ENCODE measurements at regions not wholly inside any gene's neighbourhood (a gene's known extent, or its start where the extent isn't known, plus 50 kb on each side); places are given as distances from the start of the nearest gene placed in this dataset.

DNA sequence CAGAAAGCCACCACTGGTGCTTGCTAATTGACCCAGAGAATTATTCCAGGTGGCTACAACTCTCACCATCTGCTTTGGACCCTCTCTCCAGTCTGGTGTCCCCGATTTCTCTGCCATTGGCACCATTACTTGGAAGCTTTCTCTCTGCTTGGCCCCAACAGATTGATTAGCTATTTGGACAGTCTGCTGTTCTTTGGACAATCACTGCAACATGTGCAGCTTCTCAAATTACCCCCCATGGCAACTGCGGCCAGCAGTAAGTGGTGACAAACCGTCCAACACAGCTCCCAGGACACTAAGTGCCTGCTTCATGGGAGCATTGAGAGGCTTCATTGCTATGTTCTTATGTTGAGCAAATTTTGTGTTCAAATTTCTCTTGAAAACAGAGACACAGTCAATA, 309.8 kb downstream of the TAF11L14 start:
- DNase-seq (ENCODE audit: low read depth in 1 of 2, low spot score in 2 of 2) (no peak), FAIRE-seq (no peak)
- no peak overlapping the region for H3K4ac ChIP-seq (replicated peaks; ENCODE audit: insufficient read length, low read depth, low read length)
- H3K4me1 ChIP-seq (replicated peaks in 1 of 4; ENCODE audit: control insufficient read depth in 3 of 4, insufficient read depth in 4 of 4, low read length in 3 of 4) = no peaks in the 10 kb centered on the region
- H3K9ac ChIP-seq (replicated peaks in 1 of 4; ENCODE audit: extremely low read depth in 1 of 4, low read depth in 3 of 4, low read length in 3 of 4) = no peak overlapping the region
- H4K5ac ChIP-seq (ENCODE audit: insufficient read length, low read depth, low read length) = no peak overlapping the region
- H4K91ac ChIP-seq (replicated peaks; ENCODE audit: insufficient read length, low read length) = no peak overlapping the region
- no peaks in the 10 kb centered on the region for H3K79me2 ChIP-seq (ENCODE audit: control insufficient read depth in 1 of 2, insufficient read depth in 2 of 2, low read length in 2 of 2)
- H3K56ac ChIP-seq (replicated peaks; ENCODE audit: insufficient read length, low read depth, low read length) = no peak overlapping the region
- no peaks in the 10 kb centered on the region for H3K36me3 ChIP-seq (ENCODE audit: control insufficient read depth in 2 of 4, insufficient read depth in 4 of 4, low read length in 3 of 4)
- no peak overlapping the region for H2BK15ac ChIP-seq (ENCODE audit: low read length)
- H3K79me1 ChIP-seq (ENCODE audit: low read depth, low read length) = no peaks in the 10 kb centered on the region
- H3K27ac ChIP-seq (ENCODE audit: low read depth, low read length) = no peak overlapping the region
- H2AK5ac ChIP-seq (ENCODE audit: low read depth, low read length) = no peak overlapping the region
- no peak overlapping the region for H2BK12ac ChIP-seq (ENCODE audit: low read depth, low read length)
- no peak overlapping the region for H3K23ac ChIP-seq (ENCODE audit: insufficient read length)
- no peak overlapping the region for H2BK5ac ChIP-seq (ENCODE audit: low read depth, low read length)
- H2BK20ac ChIP-seq (ENCODE audit: low read length) = no peak overlapping the region
- no peaks in the 10 kb centered on the region for H3K9me3 ChIP-seq (ENCODE audit: insufficient read depth in 2 of 2, low read depth in 1 of 2, low read length in 1 of 2)
- H3K27me3 ChIP-seq (replicated peaks in 1 of 4; ENCODE audit: control insufficient read depth in 3 of 4, extremely low read depth in 1 of 4, insufficient read depth in 3 of 4, low read length in 3 of 4) = no peaks in the 10 kb centered on the region
- H2AFZ ChIP-seq (ENCODE audit: low read length) = no peak overlapping the region
- no peak overlapping the region for H3K18ac ChIP-seq (ENCODE audit: extremely low read depth, low read length)
- no peak overlapping the region for H3K4me2 ChIP-seq (ENCODE audit: insufficient read depth in 1 of 2, low read depth in 2 of 2, low read length in 2 of 2)
- POLR2A ChIA-PET (ENCODE audit: partially characterized antibody) = no interaction called here
- no peak overlapping the region for H3K14ac ChIP-seq (ENCODE audit: insufficient read length)
- no peak overlapping the region for H4K8ac ChIP-seq (ENCODE audit: extremely low read depth, insufficient read depth, low read length)
- CTCF ChIA-PET (ENCODE audit: partially characterized antibody) = interaction anchor here (0.8 kb wide), 1 partner anchor 387 kb away, joined by 4 read pairs; no protein-coding TSS in a partner anchor
- H3K23me2 ChIP-seq (ENCODE audit: low read depth, low read length) = no peaks in the 10 kb centered on the region; the same call in 1 of the 2 replicates
- H4K20me1 ChIP-seq (replicated peaks in 1 of 2; ENCODE audit: control insufficient read depth in 1 of 2, insufficient read depth in 2 of 2, low read length in 2 of 2) = no peaks in the 10 kb centered on the region
- H2BK120ac ChIP-seq (replicated peaks; ENCODE audit: low read depth, low read length) = no peak overlapping the region
- WGBS, 2 experiments (ENCODE audit: extremely low coverage in 1 of 2, insufficient coverage in 1 of 2, insufficient read length in 1 of 2, insufficient replicate concordance in 2 of 2, low coverage in 1 of 2, low lambda C conversion rate in 2 of 2, missing lambda C conversion rate in 1 of 2) = 96% methylated on average over 3 of the region's 3 CpGs; no CpG with 5 or more reads in 1 of the 2 experiments
- no peak overlapping the region for H3K4me3 ChIP-seq (ENCODE audit: extremely low read depth in 1 of 4, insufficient read depth in 2 of 4, low read depth in 3 of 4, low read length in 4 of 4)
- TF ChIP-seq SP2 (IDR thresholded peaks at IDR 0.05; ENCODE audit: low read length) (no peak), PHF8 (conservative IDR thresholded peaks at IDR 0.05; ENCODE audit: low read depth, low read length) (no peak), POU5F1 (IDR thresholded peaks at IDR 0.05; ENCODE audit: low read depth, low read length) (no peak), RBBP5 (IDR thresholded peaks at IDR 0.05; ENCODE audit: borderline replicate concordance, low read depth, low read length) (no peak), SIN3A (conservative IDR thresholded peaks at IDR 0.05 in 1 of 2, IDR thresholded peaks at IDR 0.05 in 1 of 2; ENCODE audit: low read depth in 1 of 2, low read length in 2 of 2) (no peak), YY1 (IDR thresholded peaks at IDR 0.05; ENCODE audit: low read depth, low read length) (no peak), RFX5 (IDR thresholded peaks at IDR 0.05; ENCODE audit: borderline replicate concordance, low read depth, low read length) (no peak), NANOG (IDR thresholded peaks at IDR 0.05; ENCODE audit: insufficient read depth, low read depth, low read length, poor library complexity, severe bottlenecking) (no peak), CREB1 (IDR thresholded peaks at IDR 0.05) (no peak), CTBP2 (IDR thresholded peaks at IDR 0.05; ENCODE audit: borderline replicate concordance, insufficient read depth, insufficient read length, low read length) (no peak)
- TF ChIP-seq, protein P1, sequence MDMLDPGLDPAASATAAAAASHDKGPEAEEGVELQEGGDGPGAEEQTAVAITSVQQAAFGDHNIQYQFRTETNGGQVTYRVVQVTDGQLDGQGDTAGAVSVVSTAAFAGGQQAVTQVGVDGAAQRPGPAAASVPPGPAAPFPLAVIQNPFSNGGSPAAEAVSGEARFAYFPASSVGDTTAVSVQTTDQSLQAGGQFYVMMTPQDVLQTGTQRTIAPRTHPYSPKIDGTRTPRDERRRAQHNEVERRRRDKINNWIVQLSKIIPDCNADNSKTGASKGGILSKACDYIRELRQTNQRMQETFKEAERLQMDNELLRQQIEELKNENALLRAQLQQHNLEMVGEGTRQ (IDR thresholded peaks at IDR 0.05; ENCODE audit: low read length) = no peak

Data from H1 (cell line).